Colonic mucosa (tissue), 4 donors: ENCODE measurements at regions not wholly inside any gene's neighbourhood (a gene's known extent, or its start where the extent isn't known, plus 50 kb on each side); places are given as distances from the start of the nearest gene placed in this dataset.

Experiments used
- DNase-seq: peaks from one replicate; pipeline ENCODE4 v3.0.0-alpha.2; 2020
- H3K27ac ChIP-seq: fragments of 200-600 bp; one replicate; pipeline ENCODE4 v1.8.0; 2021
- H3K27me3 ChIP-seq: fragments of 200-600 bp; one replicate; pipeline ENCODE4 v1.8.0; 2021
- H3K36me3 ChIP-seq: fragments of 200-600 bp; one replicate; pipeline ENCODE4 v1.8.0; 2021
- H3K4me1 ChIP-seq: fragments of 200-600 bp; one replicate; pipeline ENCODE4 v1.8.0; 2021; ENCODE audit warnings: mild to moderate bottlenecking
- H3K4me3 ChIP-seq: fragments of 200-600 bp; one replicate; pipeline ENCODE4 v1.8.0; 2021
- H3K9ac ChIP-seq, 2 donors: one replicate each; pipeline ENCODE4 v1.7.0; 2013; ENCODE audit warnings: control low read depth in 2 of 2, low read depth in 2 of 2, low read length in 2 of 2
- H3K9me3 ChIP-seq: fragments of 200-600 bp; one replicate; pipeline ENCODE4 v1.8.0; 2021
- CTCF ChIP-seq: fragments of 200-600 bp; IDR thresholded peaks from one replicate; pipeline ENCODE4 v1.8.0; 2022; ENCODE audit warnings: antibody characterized with exemption, mild to moderate bottlenecking
- intact Hi-C: fragments of 100-400 bp; cut with DNase I; formaldehyde crosslinking; loops from one replicate; pipeline ENCODE4 v1.14.1; 2022
- donor health status: healthy.
- donor health status: DM: no; HTN: no; CAD: no.
- donor health status: DM: no; HTN: no; CAD: no.

- Histone ChIP-seq H3K27me3 (no peaks in the 10 kb centered on the region), H3K9ac (no peak overlapping the region), H3K9me3 (no peaks in the 10 kb centered on the region), H3K4me3 (no peak overlapping the region), H3K36me3 (no peaks in the 10 kb centered on the region), H3K4me1 (no peaks in the 10 kb centered on the region), H3K27ac (no peak overlapping the region)
- DNase-seq, result no peak
- no peak for TF ChIP-seq CTCF
- intact Hi-C loops, result no loop called here
Observed at GRCh38 chr1:208335371-208336136, 91.4 kb upstream of the PLXNA2 start.

- Histone ChIP-seq H3K27ac (no peak overlapping the region), H3K4me1 (no peaks in the 10 kb centered on the region), H3K4me3 (no peak overlapping the region), H3K9ac (no peak overlapping the region), H3K36me3 (no peaks in the 10 kb centered on the region), H3K9me3 (no peaks in the 10 kb centered on the region), H3K27me3 (no peaks in the 10 kb centered on the region)
- no peak for DNase-seq
- intact Hi-C loops, result no loop called here
- TF ChIP-seq CTCF, result no peak
Observed at GRCh38 chr1:208336137-208336518, 91.9 kb upstream of the PLXNA2 start.

GRCh38 chr1:208339911-208340310 lies 95.7 kb upstream of the PLXNA2 start:
- no peak for DNase-seq
- Histone ChIP-seq H3K4me1 (no peaks in the 10 kb centered on the region), H3K27ac (no peak overlapping the region), H3K4me3 (no peak overlapping the region), H3K36me3 (no peaks in the 10 kb centered on the region), H3K27me3 (no peaks in the 10 kb centered on the region), H3K9me3 (no peaks in the 10 kb centered on the region), H3K9ac (no peak overlapping the region)
- no peak for TF ChIP-seq CTCF
- intact Hi-C loops, result no loop called here

GRCh38 chr1:208343226-208343625 lies 99.0 kb upstream of the PLXNA2 start:
- no peak for TF ChIP-seq CTCF
- Histone ChIP-seq H3K4me3 (no peak overlapping the region), H3K9me3 (no peaks in the 10 kb centered on the region), H3K9ac (no peak overlapping the region), H3K36me3 (no peaks in the 10 kb centered on the region), H3K4me1 (no peaks in the 10 kb centered on the region), H3K27me3 (no peaks in the 10 kb centered on the region), H3K27ac (no peak overlapping the region)
- DNase-seq, result no peak
- intact Hi-C loops, result no loop called here

GRCh38 chr1:208344202-208344857 lies 100.1 kb upstream of the PLXNA2 start:
- Histone ChIP-seq H3K4me1 (no peaks in the 10 kb centered on the region), H3K27ac (no peak overlapping the region), H3K9ac (no peak overlapping the region), H3K27me3 (no peaks in the 10 kb centered on the region), H3K4me3 (no peak overlapping the region), H3K9me3 (no peaks in the 10 kb centered on the region), H3K36me3 (no peaks in the 10 kb centered on the region)
- TF ChIP-seq CTCF, result no peak
- DNase-seq, result no peak
- intact Hi-C loops, result no loop called here
